Ectodermal cell (in vitro differentiated cells): ENCODE measurements at regions not wholly inside any gene's neighbourhood (a gene's known extent, or its start where the extent isn't known, plus 50 kb on each side); places are given as distances from the start of the nearest gene placed in this dataset.
"Not testable (repeated sequence)": the region's sequence is repeated elsewhere in the genome, so short reads cannot be mapped to it uniquely, and the experiment has no call there.

ENCODE experiments used
- H3K27ac ChIP-seq: 2 replicates; pipeline ENCODE4 v1.7.0; 2013; ENCODE audit warnings: mild to moderate bottlenecking, low read depth, low read length; ENCODE audit not compliant: insufficient read depth, poor library complexity, severe bottlenecking
- H3K27me3 ChIP-seq: 2 replicates; pipeline ENCODE4 v1.7.0; 2013; ENCODE audit warnings: mild to moderate bottlenecking, low read length; ENCODE audit not compliant: insufficient read depth, control insufficient read depth, poor library complexity, severe bottlenecking
- H3K36me3 ChIP-seq: one replicate; pipeline ENCODE4 v1.7.0; 2013; ENCODE audit warnings: low read length; ENCODE audit not compliant: control insufficient read depth, insufficient read depth
- H3K4me1 ChIP-seq: one replicate; pipeline ENCODE4 v1.7.0; 2013; ENCODE audit warnings: low read length; ENCODE audit not compliant: control insufficient read depth, insufficient read depth
- H3K4me3 ChIP-seq: 2 replicates; pipeline ENCODE4 v1.7.0; 2013; ENCODE audit warnings: low read depth, low read length, control low read depth; ENCODE audit not compliant: insufficient read depth
- H3K9me3 ChIP-seq: 2 replicates; pipeline ENCODE4 v1.7.0; 2013; ENCODE audit warnings: mild to moderate bottlenecking, low read length, moderate library complexity; ENCODE audit not compliant: control insufficient read depth
- WGBS, 2 experiments: methylation state at CpG; one replicate each; pipeline ENCODE4 v1.1.7; 2013; ENCODE audit warnings: missing lambda C conversion rate in 2 of 2; 5-methylcytosine and 5-hydroxymethylcytosine counted together

DNA sequence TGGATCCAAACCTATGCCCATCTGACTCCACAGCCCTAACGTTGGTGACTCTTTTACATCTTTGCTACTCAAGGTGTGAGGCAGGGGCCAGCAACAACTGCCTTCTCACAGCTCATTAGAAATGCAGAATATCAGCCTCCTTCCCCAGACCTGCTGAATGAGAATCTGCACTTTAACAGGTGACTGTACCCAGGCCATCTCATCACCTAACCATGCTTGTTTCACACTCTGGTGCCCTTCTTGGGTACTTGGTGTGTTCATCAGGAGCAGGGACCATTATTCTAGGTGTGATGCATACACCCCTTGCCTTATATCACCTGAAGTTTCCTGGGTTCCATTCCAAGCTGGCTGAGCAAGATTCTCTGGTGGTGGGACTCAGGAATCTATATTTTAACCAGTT is 196.3 kb upstream of the LMCD1 start:
- Histone ChIP-seq H3K4me3 (no peak overlapping the region), H3K27me3 (no peaks in the 10 kb centered on the region), H3K9me3 (no peaks in the 10 kb centered on the region), H3K27ac (no peak overlapping the region), H3K36me3 (no peaks in the 10 kb centered on the region), H3K4me1 (no peaks in the 10 kb centered on the region)
- WGBS, 2 experiments, result 75 to 86% methylated on average over 1 of the region's 1 CpG

DNA sequence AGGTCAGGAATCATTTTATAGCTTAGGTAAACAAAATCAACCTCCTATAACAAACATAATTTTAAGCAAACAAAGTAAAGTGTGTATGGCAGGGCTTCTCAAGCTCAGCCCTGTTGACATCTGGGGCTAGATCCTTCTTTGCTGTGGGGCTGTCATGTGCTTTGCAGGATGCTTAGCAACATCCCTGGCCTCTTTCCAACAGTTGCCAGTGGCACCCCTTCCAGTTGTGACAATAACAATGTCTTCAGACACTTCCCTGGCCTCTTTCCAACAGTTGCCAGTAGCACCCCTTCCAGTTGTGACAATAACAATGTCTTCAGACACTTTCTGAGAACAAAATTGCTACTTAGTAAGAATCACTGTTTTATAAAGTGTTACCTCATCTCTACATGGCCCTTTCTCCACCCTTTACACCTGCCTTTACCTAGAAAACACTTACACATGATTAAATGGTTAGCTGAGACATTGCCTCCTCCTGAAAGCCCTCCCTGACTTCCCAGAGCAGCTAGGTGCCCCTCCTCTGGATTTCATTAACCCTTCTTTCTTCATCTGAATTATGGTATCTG is 194.0 kb upstream of the LMCD1 start:
- Histone ChIP-seq H3K27me3 (no peaks in the 10 kb centered on the region), H3K27ac (no peak overlapping the region), H3K4me1 (no peaks in the 10 kb centered on the region), H3K4me3 (no peak overlapping the region), H3K36me3 (no peaks in the 10 kb centered on the region), H3K9me3 (no peaks in the 10 kb centered on the region)

DNA sequence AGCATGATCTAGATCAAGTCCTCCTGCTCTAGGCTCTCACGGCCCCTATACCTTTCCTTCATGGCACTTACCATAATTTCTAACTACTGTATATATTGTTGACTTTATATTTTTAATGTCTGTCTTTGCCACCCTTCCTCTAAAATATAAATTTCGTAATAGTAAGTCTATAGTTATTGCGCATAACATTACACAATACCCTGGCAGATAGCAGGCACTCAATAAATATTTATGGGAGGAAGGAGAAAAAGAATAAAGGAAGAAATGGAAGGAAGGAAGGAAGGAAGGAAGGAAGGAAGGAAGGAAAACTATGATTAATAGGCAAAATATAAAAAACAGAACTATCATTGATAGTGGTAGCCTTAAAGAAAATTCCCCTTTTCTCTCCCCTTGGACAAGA is 190.3 kb upstream of the LMCD1 start:
- no peak overlapping the region for H3K4me3 ChIP-seq
- H3K4me1 ChIP-seq, result no peaks in the 10 kb centered on the region
- no peaks in the 10 kb centered on the region for H3K27me3 ChIP-seq
- H3K9me3 ChIP-seq, result no peaks in the 10 kb centered on the region
- H3K36me3 ChIP-seq, result no peaks in the 10 kb centered on the region
- no peak overlapping the region for H3K27ac ChIP-seq
- 100% methylated on average over 1 of the region's 3 CpGs; no CpG with 5 or more reads in 1 of the 2 experiments for WGBS, 2 experiments

DNA sequence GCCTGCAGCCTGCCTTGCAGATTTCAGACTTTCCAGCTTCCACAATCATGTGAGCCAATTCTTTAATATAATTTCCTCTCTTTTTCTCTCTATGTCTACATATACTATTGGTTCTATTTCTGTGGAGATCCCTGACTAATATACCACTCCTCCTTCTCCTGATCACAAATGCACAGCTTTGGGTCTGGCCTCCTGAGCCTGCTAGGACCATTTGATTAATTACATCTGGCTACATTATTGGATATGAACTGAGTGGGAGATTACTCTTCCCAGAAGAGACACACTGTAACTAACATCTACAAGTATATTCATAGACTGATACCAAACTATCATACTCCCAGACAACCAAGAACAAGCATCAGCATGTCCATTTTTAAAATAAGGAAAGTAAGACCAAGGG is 188.9 kb upstream of the LMCD1 start:
- H3K27me3 ChIP-seq, result no peaks in the 10 kb centered on the region
- H3K27ac ChIP-seq, result no peak overlapping the region
- no peaks in the 10 kb centered on the region for H3K4me1 ChIP-seq
- H3K9me3 ChIP-seq, result no peaks in the 10 kb centered on the region
- H3K4me3 ChIP-seq, result no peak overlapping the region
- H3K36me3 ChIP-seq, result no peaks in the 10 kb centered on the region

DNA sequence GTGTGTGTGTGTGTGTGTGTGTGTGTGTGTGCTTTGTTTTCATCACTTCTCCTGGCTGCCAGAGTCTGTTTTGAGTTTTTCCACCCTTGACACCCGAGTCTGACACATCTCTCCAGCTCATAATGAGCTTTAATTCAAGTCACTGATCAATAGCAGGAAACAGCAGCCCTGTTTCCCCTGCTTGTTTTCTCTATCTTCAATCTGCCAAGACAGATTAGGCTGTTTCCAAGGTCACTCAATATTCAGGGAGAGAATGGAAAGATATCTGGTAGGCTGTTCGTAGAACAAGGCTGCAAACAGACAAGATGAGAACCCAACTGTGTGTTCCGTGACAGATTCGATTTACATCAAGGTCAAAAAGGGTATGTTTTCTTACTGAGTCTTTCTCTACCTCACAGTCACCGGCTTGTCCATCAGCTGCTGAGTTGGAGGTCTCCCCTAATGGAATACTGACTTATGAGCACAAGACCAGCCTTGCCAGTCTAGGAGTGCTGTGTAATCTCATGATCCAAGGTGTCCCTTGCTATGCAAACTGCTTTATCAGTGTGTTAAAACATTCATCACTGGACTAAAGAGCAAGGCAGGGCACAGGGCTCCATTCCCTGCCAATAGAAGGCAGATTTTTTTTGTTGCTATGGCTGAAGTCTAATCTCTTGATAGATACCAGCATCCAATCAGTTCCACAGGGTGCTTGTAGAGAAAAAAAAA is 187.9 kb upstream of the LMCD1 start:
- no peaks in the 10 kb centered on the region for H3K36me3 ChIP-seq
- 93 to 95% methylated on average over 5 of the region's 5 CpGs for WGBS, 2 experiments
- no peak overlapping the region for H3K4me3 ChIP-seq
- H3K27ac ChIP-seq, result no peak overlapping the region
- H3K4me1 ChIP-seq, result no peaks in the 10 kb centered on the region
- H3K9me3 ChIP-seq, result no peaks in the 10 kb centered on the region
- H3K27me3 ChIP-seq, result no peaks in the 10 kb centered on the region

DNA sequence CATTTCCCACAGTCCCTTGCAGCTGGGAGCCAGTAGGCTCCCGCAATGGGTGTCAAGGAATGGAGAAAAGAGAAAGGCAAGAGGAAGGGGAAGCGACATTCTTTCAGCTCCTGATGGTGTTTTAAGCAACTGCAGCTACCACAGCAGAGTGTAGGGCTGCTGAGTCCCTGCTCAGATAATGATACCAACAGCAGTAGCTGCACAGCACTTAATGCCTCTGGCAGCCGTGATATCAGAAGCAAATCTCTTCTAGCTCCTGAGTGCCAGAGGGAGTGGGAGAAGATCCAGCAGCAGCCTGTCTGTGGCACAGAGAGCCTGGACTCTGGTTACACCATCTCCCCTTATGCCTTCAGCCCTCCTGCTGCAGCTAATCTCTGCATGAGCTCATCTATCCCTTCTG is 186.1 kb upstream of the LMCD1 start:
- H3K36me3 ChIP-seq, H3K4me1 ChIP-seq, H3K27ac ChIP-seq, H3K4me3 ChIP-seq, H3K9me3 ChIP-seq, H3K27me3 ChIP-seq: not testable (repeated sequence)
- 93 to 94% methylated on average over 3 of the region's 3 CpGs for WGBS, 2 experiments

DNA sequence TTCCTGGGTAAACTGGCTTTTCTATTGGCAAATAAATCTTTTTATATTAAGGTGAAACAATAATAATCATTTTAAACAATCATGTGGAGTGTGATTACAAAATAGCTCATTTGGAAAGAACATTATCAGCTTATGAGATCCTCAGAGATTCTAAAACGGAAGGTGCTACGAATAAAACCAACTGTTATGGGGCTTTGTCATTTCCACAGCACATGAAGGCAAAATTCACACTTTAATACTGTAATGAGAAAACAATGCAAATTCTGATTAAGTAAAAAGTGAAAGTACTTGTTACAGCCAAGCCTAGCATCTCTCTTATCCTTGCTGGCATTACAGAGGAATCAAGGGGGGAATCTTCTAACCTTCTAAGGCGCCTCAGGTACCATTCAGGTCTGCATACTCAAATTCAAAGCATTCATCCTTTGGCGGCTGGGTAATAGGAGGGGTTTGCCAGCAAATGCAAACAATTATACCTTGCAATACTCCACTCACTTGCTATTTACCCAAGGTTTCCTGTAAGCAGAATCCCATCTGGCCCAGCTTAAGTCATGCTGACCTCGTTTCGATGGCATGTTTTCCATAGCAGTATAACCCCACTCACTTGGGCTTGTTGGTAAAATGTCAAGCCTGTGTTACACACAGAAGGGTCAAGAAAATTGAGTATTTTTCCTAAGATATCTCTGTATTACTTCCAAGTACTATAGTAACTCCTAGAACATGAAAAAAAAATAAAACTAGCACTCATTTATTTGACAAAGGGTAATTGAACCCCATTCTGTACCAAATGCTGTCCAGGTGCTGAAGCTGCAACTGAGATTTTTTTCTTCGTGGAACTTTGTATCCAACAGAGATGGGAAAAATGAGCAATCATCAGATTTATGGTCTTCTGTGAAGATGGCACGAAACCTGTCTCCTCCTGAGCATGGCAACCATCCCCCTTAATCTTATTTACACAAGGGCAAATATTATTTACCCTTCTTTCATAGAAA is 183.7 kb upstream of the LMCD1 start:
- Histone ChIP-seq H3K27me3 (no peaks in the 10 kb centered on the region), H3K9me3 (no peaks in the 10 kb centered on the region), H3K4me1 (no peaks in the 10 kb centered on the region), H3K27ac (no peak overlapping the region), H3K36me3 (no peaks in the 10 kb centered on the region), H3K4me3 (no peak overlapping the region)
- 88 to 93% methylated on average over 8 of the region's 8 CpGs for WGBS, 2 experiments

DNA sequence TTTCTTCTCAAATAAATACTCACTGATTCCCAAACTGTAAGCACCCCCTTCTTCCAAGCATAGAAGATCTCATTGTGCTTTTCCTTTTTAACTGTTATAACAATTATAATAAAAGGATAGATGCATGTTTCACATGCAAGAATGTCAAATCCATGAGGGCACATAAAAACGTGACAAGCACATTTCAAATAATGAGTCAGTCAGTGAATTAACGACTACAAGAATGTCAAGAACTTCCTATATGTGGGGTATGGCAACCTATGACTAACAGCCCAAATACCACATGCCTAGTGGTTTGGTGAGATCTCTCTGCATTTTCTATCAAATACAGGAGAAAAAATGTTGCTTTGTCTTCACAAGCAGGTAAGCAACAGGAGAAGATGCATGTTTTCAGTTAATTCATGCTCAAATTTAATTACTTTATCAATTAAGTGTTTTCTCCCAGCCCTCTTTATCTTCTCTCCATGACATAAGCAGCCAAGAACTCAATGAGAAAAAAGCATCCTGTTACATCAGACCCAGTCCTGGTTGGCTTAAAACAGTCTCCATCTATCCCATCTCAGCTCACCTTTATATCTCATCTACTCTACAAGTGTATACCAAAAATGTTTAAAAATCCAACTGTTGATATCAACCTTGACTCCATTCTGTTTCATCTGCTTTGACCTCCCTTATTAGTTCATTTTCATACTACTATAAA is 181.5 kb upstream of the LMCD1 start:
- Histone ChIP-seq H3K36me3 (no peaks in the 10 kb centered on the region), H3K27ac (no peak overlapping the region), H3K4me3 (no peak overlapping the region), H3K9me3 (no peaks in the 10 kb centered on the region), H3K4me1 (no peaks in the 10 kb centered on the region), H3K27me3 (no peaks in the 10 kb centered on the region)
- WGBS, 2 experiments, result 86 to 92% methylated on average over 2 of the region's 2 CpGs

DNA sequence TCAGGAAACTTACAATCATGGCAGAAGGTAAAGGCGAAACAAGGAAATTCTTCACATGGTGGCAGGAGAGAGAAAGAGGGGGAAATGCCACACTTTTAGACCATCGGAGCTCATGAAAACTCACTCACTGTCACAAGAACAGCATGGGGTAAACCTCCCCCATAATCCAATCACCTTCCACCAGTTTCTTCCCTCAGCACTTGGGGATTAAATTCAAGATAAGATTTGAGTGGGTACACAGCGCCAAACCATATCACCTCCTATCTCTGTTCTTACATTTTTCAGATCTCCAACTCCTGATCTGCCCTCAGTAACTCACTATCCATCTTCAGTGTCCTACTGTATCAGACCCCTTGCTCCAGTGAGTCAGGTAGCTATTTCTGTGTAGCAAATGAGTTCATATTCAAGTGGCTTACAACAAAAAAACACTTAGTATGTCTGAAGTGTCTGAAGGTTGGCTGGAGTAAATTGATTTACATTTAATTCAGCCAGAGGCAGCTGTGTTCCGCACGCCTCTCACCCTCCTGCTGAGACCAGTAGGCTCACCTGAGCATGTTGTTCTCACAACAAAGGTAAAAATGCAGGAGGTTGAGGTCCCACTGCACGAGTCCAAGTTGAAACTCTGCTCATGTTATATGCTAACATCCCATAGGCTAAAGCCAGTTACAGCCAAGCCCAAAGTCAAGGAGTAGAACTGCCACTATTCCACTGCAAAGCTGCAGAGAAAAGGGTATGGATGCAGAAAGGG is 180.7 kb upstream of the LMCD1 start:
- Histone ChIP-seq H3K4me3 (no peak overlapping the region), H3K27ac (no peak overlapping the region)
- 68 to 73% methylated on average over 6 of the region's 6 CpGs for WGBS, 2 experiments

More for the DNA sequence above, 180.7 kb upstream of the LMCD1 start:
- H3K4me1 ChIP-seq, result no peaks in the 10 kb centered on the region
- no peaks in the 10 kb centered on the region for H3K9me3 ChIP-seq
- H3K36me3 ChIP-seq, result no peaks in the 10 kb centered on the region
- no peaks in the 10 kb centered on the region for H3K27me3 ChIP-seq
